Omental fat pad (tissue), 3 donors: ENCODE measurements at regions not wholly inside any gene's neighbourhood (a gene's known extent, or its start where the extent isn't known, plus 50 kb on each side); places are given as distances from the start of the nearest gene placed in this dataset.

Experiments
- ATAC-seq: fragments of 150-250 bp; one replicate; pipeline ENCODE4 v1.9.1; 2016; ENCODE audit warnings: mild to moderate bottlenecking, moderate library complexity; ENCODE audit not compliant: low FRiP score
- DNase-seq: peaks from one replicate; pipeline ENCODE4 v3.0.0-alpha.2; 2019; ENCODE audit warnings: low spot score
- TF ChIP-seq, protein P1 (sequence below), 3 donors: fragments of 450-650 bp; IDR thresholded peaks; one replicate each; pipeline ENCODE4 v1.5.1; 2016 to 2017; ENCODE audit warnings: antibody characterized with exemption in 3 of 3, mild to moderate bottlenecking in 3 of 3, moderate library complexity in 2 of 3

- DNase-seq (no peak), ATAC-seq (no peak)
- TF ChIP-seq, protein P1, sequence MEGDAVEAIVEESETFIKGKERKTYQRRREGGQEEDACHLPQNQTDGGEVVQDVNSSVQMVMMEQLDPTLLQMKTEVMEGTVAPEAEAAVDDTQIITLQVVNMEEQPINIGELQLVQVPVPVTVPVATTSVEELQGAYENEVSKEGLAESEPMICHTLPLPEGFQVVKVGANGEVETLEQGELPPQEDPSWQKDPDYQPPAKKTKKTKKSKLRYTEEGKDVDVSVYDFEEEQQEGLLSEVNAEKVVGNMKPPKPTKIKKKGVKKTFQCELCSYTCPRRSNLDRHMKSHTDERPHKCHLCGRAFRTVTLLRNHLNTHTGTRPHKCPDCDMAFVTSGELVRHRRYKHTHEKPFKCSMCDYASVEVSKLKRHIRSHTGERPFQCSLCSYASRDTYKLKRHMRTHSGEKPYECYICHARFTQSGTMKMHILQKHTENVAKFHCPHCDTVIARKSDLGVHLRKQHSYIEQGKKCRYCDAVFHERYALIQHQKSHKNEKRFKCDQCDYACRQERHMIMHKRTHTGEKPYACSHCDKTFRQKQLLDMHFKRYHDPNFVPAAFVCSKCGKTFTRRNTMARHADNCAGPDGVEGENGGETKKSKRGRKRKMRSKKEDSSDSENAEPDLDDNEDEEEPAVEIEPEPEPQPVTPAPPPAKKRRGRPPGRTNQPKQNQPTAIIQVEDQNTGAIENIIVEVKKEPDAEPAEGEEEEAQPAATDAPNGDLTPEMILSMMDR (IDR thresholded peaks at IDR 0.05): no peak
These were observed 136.2 kb downstream of the HMX1 start for GRCh38 chr4:8735236-8736089.

DNA sequence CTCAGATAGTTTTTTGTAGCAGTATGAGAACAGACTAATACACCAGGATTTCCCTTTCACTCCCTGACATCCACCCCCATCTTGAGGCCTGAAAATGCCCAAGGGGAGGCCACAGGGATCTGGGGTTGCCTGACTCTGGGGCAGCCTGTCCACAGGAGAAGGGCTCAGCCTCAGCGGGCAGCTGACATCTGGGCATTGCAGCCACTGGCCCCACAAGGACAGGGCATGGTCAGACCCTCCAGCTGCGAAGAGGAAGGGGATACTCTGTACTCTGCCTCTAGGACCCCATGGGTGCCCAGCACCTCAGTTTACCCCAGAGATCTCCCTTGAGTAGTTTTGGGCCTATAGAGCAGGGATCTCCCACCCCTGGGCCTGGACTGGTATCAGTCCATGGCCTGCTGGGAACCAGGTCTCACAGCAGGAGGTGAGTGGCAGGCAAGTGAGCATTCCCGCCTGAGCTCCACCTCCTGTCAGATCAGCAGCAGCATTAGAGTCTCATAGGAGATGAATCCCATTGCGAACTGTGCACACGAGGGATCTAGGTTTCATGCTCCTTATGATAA, 138.9 kb downstream of the HMX1 start:
- DNase-seq: no peak
- no peak for ATAC-seq
- TF ChIP-seq, protein P1 (IDR thresholded peaks at IDR 0.05): no peak

- ATAC-seq (no peak), DNase-seq (no peak)
- TF ChIP-seq, protein P1 (IDR thresholded peaks at IDR 0.05): no peak
These were observed 139.5 kb downstream of the CPZ start for GRCh38 chr4:8732092-8732491.

DNA sequence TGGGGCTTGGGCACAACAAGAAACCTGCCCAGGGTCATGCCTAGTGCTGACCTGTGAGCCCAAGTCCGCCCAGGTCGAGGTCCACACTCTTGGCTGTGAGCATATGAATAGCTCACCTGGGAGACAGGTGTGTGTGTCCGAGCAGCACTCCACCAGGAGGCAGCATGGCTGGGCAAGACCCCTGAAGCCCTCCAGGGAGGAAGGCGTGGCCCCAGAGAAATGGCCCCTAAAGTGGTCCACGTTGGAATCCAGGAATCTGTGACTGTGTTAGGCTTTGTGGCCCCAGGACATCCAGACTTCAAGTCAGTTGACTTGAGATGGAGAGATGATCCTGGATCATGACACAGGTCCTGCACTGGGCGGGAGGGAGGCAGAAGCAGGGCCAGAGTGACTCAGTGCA, 138.8 kb downstream of the CPZ start:
- ATAC-seq: no peak
- no peak for DNase-seq
- TF ChIP-seq, protein P1 (IDR thresholded peaks at IDR 0.05): no peak

DNA sequence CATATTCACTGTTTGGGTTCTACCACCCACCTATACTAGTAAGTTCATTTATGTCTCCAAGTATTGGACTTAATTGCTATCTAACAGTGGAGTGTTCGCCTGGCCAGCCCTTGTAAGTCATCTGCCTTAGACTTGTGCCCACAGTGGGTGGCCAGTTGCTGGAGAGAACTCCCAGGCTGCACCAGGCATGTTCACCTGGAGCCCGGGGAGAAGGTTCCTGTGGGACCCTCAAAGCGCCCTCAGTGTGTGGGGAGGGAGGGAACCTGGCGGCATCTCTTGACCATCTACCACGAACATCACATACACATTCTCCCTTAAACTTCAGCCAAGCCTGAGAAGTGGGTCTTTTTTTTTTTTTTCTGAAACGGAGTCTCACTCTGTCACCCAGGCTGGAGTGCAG, 138.1 kb downstream of the CPZ start:
- DNase-seq (no peak), ATAC-seq (no peak)
- TF ChIP-seq, protein P1 (IDR thresholded peaks at IDR 0.05): no peak

- no peak for ATAC-seq
- no peak for DNase-seq
- TF ChIP-seq, protein P1 (IDR thresholded peaks at IDR 0.05): no peak
These were observed 137.6 kb downstream of the CPZ start for GRCh38 chr4:8730159-8730558.
